Smooth muscle cell (in vitro differentiated cells): ENCODE measurements at regions not wholly inside any gene's neighbourhood (a gene's known extent, or its start where the extent isn't known, plus 50 kb on each side); places are given as distances from the start of the nearest gene placed in this dataset.

Experiments used
- DNase-seq: peaks from one replicate; lab custom pipeline; 2025; ENCODE audit not compliant: unreplicated experiment; lab: John Stamatoyannopoulos, UW
- H2AFZ ChIP-seq: fragments of 200-600 bp; sonication (generic); 2 replicates; pipeline ENCODE4 v1.6.0; 2016; ENCODE audit warnings: antibody characterized with exemption, low read depth, mild to moderate bottlenecking
- H3F3A ChIP-seq: fragments of 200-600 bp; sonication (generic); 2 replicates; pipeline ENCODE4 v1.6.0; 2017; ENCODE audit warnings: antibody characterized with exemption, low read depth
- H3K27ac ChIP-seq: fragments of 200-600 bp; sonication (generic); 2 replicates; pipeline ENCODE4 v1.5.1; 2016; ENCODE audit warnings: low read depth, mild to moderate bottlenecking
- H3K27me3 ChIP-seq: fragments of 200-600 bp; sonication (generic); 2 replicates; pipeline ENCODE4 v1.6.1; 2016; ENCODE audit warnings: low read depth, mild to moderate bottlenecking
- H3K36me3 ChIP-seq: fragments of 200-600 bp; sonication (generic); 2 replicates; pipeline ENCODE4 v1.5.1; 2016; ENCODE audit warnings: low read depth
- H3K4me1 ChIP-seq: fragments of 200-600 bp; sonication (generic); 2 replicates; pipeline ENCODE4 v1.5.1; 2016; ENCODE audit warnings: low read depth
- H3K4me2 ChIP-seq: fragments of 200-600 bp; sonication (generic); 2 replicates; pipeline ENCODE4 v1.6.0; 2016; ENCODE audit warnings: mild to moderate bottlenecking
- H3K4me3 ChIP-seq: fragments of 200-600 bp; sonication (generic); 2 replicates; pipeline ENCODE4 v1.5.1; 2016; ENCODE audit warnings: mild to moderate bottlenecking
- H3K79me2 ChIP-seq: fragments of 200-600 bp; sonication (generic); 2 replicates; pipeline ENCODE4 v1.6.0; 2016; ENCODE audit warnings: low read depth, mild to moderate bottlenecking
- H3K9ac ChIP-seq: fragments of 200-600 bp; sonication (generic); 2 replicates; pipeline ENCODE4 v1.6.0; 2016; ENCODE audit warnings: low read depth
- H3K9me3 ChIP-seq: fragments of 200-600 bp; sonication (generic); replicated peaks from 2 replicates; pipeline ENCODE4 v1.5.1; 2016; ENCODE audit warnings: low read depth
- H4K20me1 ChIP-seq: fragments of 200-600 bp; sonication (generic); 2 replicates; pipeline ENCODE4 v1.6.0; 2016; ENCODE audit warnings: low read depth
- WGBS: methylation state at CpG from one replicate; pipeline ENCODE4 v1.1.7; 2016; ENCODE audit warnings: low lambda C conversion rate; 5-methylcytosine and 5-hydroxymethylcytosine counted together
- TF ChIP-seq, protein P1 (sequence below): fragments of 200-600 bp; sonication (generic); IDR thresholded peaks from 2 replicates; pipeline ENCODE4 v1.5.1; 2017; ENCODE audit warnings: borderline replicate concordance, mild to moderate bottlenecking, antibody characterized with exemption; ENCODE audit not compliant: insufficient read depth, poor library complexity, severe bottlenecking

DNA sequence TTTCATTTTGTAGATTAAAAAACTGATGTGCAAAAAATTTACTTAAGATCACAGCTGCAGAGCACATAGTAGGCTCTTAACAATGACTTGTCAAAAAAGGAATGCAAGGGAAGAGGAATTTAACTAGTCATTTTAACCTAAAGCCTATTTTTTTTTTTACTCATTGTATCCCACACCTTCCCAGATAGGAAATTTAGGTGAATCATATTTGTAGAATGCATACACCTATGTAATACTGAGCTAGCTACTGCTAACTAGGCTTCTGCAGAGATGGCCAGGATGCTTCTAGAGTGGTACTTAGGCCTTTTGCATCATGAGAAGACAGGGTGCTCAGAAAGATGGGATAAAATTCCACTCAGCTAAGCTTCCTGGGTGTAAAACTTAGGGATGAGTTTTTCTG is 387.3 kb downstream of the AASDHPPT start:
- Histone ChIP-seq H3K27ac (no peak overlapping the region), H3K4me2 (no peak overlapping the region), H4K20me1 (no peaks in the 10 kb centered on the region), H3K36me3 (no peaks in the 10 kb centered on the region), H3K27me3 (peaks cover 21% of the 10 kb centered on the region), H2AFZ (no peak overlapping the region), H3K4me3 (no peak overlapping the region), H3K9ac (no peak overlapping the region), H3K4me1 (peaks cover 46% of the 10 kb centered on the region), H3K79me2 (no peaks in the 10 kb centered on the region), H3K9me3 (no peaks in the 10 kb centered on the region), H3F3A (peaks cover 18% of the 10 kb centered on the region)
- DNase-seq = no peak
- TF ChIP-seq, protein P1, sequence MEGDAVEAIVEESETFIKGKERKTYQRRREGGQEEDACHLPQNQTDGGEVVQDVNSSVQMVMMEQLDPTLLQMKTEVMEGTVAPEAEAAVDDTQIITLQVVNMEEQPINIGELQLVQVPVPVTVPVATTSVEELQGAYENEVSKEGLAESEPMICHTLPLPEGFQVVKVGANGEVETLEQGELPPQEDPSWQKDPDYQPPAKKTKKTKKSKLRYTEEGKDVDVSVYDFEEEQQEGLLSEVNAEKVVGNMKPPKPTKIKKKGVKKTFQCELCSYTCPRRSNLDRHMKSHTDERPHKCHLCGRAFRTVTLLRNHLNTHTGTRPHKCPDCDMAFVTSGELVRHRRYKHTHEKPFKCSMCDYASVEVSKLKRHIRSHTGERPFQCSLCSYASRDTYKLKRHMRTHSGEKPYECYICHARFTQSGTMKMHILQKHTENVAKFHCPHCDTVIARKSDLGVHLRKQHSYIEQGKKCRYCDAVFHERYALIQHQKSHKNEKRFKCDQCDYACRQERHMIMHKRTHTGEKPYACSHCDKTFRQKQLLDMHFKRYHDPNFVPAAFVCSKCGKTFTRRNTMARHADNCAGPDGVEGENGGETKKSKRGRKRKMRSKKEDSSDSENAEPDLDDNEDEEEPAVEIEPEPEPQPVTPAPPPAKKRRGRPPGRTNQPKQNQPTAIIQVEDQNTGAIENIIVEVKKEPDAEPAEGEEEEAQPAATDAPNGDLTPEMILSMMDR = no peak

DNA sequence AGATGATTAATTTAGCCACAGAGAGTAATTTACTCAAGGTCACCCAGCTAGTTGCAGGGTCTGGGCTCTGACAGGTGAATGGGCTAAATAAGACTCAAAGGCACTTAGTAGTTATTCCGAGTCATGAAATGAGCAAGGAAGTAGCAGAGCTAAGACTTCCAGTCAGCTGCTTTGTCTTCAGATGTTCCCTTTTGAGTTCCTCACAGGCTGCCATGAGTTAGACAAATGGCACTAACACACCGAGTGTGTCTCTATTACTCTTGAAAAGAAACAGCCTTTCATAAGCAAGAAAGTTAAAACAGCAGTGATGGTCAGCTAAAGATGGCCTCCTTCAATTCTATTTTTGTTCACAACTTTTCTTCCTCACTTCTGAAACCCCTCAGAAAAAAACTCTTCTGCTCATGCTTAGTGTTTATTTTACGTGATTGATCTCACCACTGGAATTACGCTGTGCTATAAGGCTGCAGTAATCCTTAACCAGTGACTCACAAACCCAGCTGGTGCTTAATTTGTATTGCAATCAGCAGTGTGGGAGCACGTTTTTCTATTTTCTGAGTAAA is 389.1 kb downstream of the AASDHPPT start:
- no peak overlapping the region for H2AFZ ChIP-seq
- H3K4me2 ChIP-seq = peak overlapping the region; percentile 77
- peak overlapping the region; percentile 64 for H3K27ac ChIP-seq
- H3K27me3 ChIP-seq = peaks cover 5% of the 10 kb centered on the region
- no peaks in the 10 kb centered on the region for H3K36me3 ChIP-seq
- peak overlapping the region; percentile 8 for H3K4me3 ChIP-seq
- 5% methylated on average over 5 of the region's 5 CpGs for WGBS
- no peak overlapping the region for H3K9ac ChIP-seq
- peaks cover 46% of the 10 kb centered on the region for H3K4me1 ChIP-seq
- peaks cover 18% of the 10 kb centered on the region for H3F3A ChIP-seq
- H4K20me1 ChIP-seq = no peaks in the 10 kb centered on the region
- no peak for DNase-seq
- H3K79me2 ChIP-seq = no peaks in the 10 kb centered on the region
- H3K9me3 ChIP-seq = no peaks in the 10 kb centered on the region
- TF ChIP-seq, protein P1 = no peak

DNA sequence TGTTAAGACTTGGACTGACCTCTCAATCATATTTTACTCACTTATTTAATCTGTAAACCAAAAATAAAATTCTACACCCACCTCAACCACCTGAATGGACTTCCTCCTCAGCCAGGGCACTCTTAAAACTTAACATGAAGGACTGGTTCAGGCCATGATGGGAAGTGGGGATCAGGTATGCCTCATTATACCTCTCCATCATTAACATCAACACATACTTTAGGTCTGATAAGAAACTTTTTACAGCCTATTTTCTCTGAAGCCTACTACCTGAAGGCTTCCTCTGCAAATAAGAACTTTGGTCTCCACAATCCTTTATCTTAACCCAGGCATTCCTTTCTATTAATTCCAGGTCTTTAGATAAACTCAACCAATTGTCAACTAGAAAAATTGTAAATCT is 390.0 kb downstream of the AASDHPPT start:
- Histone ChIP-seq H3K4me1 (peaks cover 40% of the 10 kb centered on the region), H3K36me3 (no peaks in the 10 kb centered on the region)

DNA sequence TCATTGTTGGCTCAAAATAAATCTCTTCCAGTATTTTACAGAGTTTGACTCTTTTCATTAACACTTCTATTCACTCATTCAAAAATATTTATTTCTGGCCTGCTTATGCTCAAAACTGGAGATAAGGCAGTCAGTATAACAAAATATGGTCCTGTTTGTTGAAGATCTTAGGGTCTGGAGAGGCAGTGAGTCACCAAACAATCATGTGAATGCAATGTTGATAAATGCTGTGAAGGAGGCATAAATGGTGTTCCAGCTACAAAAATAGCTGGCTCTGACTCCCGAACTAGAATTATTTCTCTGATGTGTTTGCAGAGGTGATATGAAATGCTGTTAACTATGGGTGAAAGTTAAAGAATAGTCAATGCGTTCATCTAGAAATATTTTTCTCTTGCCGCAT is 390.6 kb downstream of the AASDHPPT start:
- TF ChIP-seq, protein P1 = no peak
- no peaks in the 10 kb centered on the region for H3K36me3 ChIP-seq
- H3K27me3 ChIP-seq = no peaks in the 10 kb centered on the region
- H3F3A ChIP-seq = peaks cover 18% of the 10 kb centered on the region
- no peak for DNase-seq
- H3K9ac ChIP-seq = no peak overlapping the region
- H4K20me1 ChIP-seq = no peaks in the 10 kb centered on the region
- no peaks in the 10 kb centered on the region for H3K79me2 ChIP-seq
- 13% methylated on average over 3 of the region's 3 CpGs for WGBS
- H3K4me3 ChIP-seq = no peak overlapping the region
- peak overlapping the region; percentile 21 for H3K27ac ChIP-seq
- no peaks in the 10 kb centered on the region for H3K9me3 ChIP-seq
- no peak overlapping the region for H2AFZ ChIP-seq
- peak overlapping the region; percentile 72 for H3K4me2 ChIP-seq
- peaks cover 34% of the 10 kb centered on the region for H3K4me1 ChIP-seq

More for the DNA sequence above, 390.0 kb downstream of the AASDHPPT start:
- H3K4me2 ChIP-seq = peak overlapping the region; percentile 72
- H3F3A ChIP-seq = peaks cover 18% of the 10 kb centered on the region
- TF ChIP-seq, protein P1 = no peak
- no peak overlapping the region for H3K9ac ChIP-seq
- no peak for DNase-seq
- H3K9me3 ChIP-seq = no peaks in the 10 kb centered on the region
- H3K27ac ChIP-seq = no peak overlapping the region
- no peak overlapping the region for H2AFZ ChIP-seq
- no peaks in the 10 kb centered on the region for H4K20me1 ChIP-seq
- no peaks in the 10 kb centered on the region for H3K27me3 ChIP-seq
- no peak overlapping the region for H3K4me3 ChIP-seq
- H3K79me2 ChIP-seq = no peaks in the 10 kb centered on the region
